Neural progenitor cell (in vitro differentiated cells): ENCODE measurements at regions not wholly inside any gene's neighbourhood (a gene's known extent, or its start where the extent isn't known, plus 50 kb on each side); places are given as distances from the start of the nearest gene placed in this dataset.

Experiments used
- EZH2phosphoT487 ChIP-seq: fragments of 200-600 bp; sonication (generic); IDR thresholded peaks from 2 replicates; pipeline ENCODE4 v1.6.1; 2017; ENCODE audit warnings: antibody characterized with exemption
- TF ChIP-seq, protein P1 (sequence below): fragments of 200-600 bp; sonication (generic); IDR thresholded peaks from 2 replicates; pipeline ENCODE4 v1.5.1; 2017; ENCODE audit warnings: antibody characterized with exemption, mild to moderate bottlenecking

GRCh38 chr9:85359161-85359560 is 382.6 kb downstream of the AGTPBP1 start:
- TF ChIP-seq, protein P1, sequence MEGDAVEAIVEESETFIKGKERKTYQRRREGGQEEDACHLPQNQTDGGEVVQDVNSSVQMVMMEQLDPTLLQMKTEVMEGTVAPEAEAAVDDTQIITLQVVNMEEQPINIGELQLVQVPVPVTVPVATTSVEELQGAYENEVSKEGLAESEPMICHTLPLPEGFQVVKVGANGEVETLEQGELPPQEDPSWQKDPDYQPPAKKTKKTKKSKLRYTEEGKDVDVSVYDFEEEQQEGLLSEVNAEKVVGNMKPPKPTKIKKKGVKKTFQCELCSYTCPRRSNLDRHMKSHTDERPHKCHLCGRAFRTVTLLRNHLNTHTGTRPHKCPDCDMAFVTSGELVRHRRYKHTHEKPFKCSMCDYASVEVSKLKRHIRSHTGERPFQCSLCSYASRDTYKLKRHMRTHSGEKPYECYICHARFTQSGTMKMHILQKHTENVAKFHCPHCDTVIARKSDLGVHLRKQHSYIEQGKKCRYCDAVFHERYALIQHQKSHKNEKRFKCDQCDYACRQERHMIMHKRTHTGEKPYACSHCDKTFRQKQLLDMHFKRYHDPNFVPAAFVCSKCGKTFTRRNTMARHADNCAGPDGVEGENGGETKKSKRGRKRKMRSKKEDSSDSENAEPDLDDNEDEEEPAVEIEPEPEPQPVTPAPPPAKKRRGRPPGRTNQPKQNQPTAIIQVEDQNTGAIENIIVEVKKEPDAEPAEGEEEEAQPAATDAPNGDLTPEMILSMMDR, result no peak
- TF ChIP-seq EZH2phosphoT487, result no peak
